SK-N-SH (cell line): ENCODE measurements at regions not wholly inside any gene's neighbourhood (a gene's known extent, or its start where the extent isn't known, plus 50 kb on each side); places are given as distances from the start of the nearest gene placed in this dataset.

Experiments
- EP300 ChIP-seq, 2 experiments: IDR thresholded peaks; 2 replicates each; pipeline versions ENCODE4 v1.4.0 to v1.6.1; 2012; ENCODE audit warnings: borderline replicate concordance in 1 of 2, low read depth in 1 of 2, low read length in 1 of 2
- GABPA ChIP-seq: IDR thresholded peaks from 2 replicates; pipeline ENCODE4 v1.4.0; 2012; ENCODE audit warnings: low read depth, mild to moderate bottlenecking
- JUND ChIP-seq: IDR thresholded peaks from 2 replicates; pipeline ENCODE4 v1.4.0; 2012
- MAX ChIP-seq: IDR thresholded peaks from 2 replicates; pipeline ENCODE4 v1.4.0; 2012; ENCODE audit warnings: low read depth
- MEF2A ChIP-seq: IDR thresholded peaks from 2 replicates; pipeline ENCODE4 v1.4.0; 2012; ENCODE audit warnings: low read depth, borderline replicate concordance
- MXI1 ChIP-seq: IDR thresholded peaks from 2 replicates; pipeline ENCODE4 v1.6.1; 2012; ENCODE audit warnings: mild to moderate bottlenecking, low read depth, low read length, improper control_type of control experiment
- POLR2AphosphoS5 ChIP-seq: IDR thresholded peaks from 2 replicates; pipeline ENCODE4 v1.6.1; 2012; ENCODE audit warnings: low read depth, low read length
- RAD21 ChIP-seq: IDR thresholded peaks from 2 replicates; pipeline ENCODE4 v1.6.1; 2012; ENCODE audit warnings: mild to moderate bottlenecking, low read length
- RFX5 ChIP-seq: IDR thresholded peaks from 2 replicates; pipeline ENCODE4 v1.6.1; 2012; ENCODE audit warnings: mild to moderate bottlenecking, improper control_type of control experiment, low read length
- SIN3A ChIP-seq: IDR thresholded peaks from 2 replicates; pipeline ENCODE4 v1.6.1; 2012; ENCODE audit warnings: low read depth, mild to moderate bottlenecking, low read length, moderate library complexity, borderline replicate concordance
- SMC3 ChIP-seq: IDR thresholded peaks from 2 replicates; pipeline ENCODE4 v1.6.1; 2012; ENCODE audit warnings: low read depth, low read length, improper control_type of control experiment
- TF ChIP-seq, protein P1 (sequence below): IDR thresholded peaks from 2 replicates; pipeline ENCODE4 v1.4.0; 2012; ENCODE audit warnings: low read depth, borderline replicate concordance
- TF ChIP-seq, protein P2 (sequence below): fragments of 200-600 bp; sonication (generic); IDR thresholded peaks from 2 replicates; pipeline ENCODE4 v1.6.1; 2017; ENCODE audit warnings: antibody characterized with exemption, mild to moderate bottlenecking, moderate library complexity

GRCh38 chr1:208775841-208776240, 531.7 kb upstream of the PLXNA2 start:
- TF ChIP-seq, protein P1, sequence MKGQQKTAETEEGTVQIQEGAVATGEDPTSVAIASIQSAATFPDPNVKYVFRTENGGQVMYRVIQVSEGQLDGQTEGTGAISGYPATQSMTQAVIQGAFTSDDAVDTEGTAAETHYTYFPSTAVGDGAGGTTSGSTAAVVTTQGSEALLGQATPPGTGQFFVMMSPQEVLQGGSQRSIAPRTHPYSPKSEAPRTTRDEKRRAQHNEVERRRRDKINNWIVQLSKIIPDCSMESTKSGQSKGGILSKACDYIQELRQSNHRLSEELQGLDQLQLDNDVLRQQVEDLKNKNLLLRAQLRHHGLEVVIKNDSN = no peak
- TF ChIP-seq RFX5 (no peak), EP300 (IDR thresholded peaks at IDR 0.05; ENCODE audit: borderline replicate concordance in 1 of 2, low read depth in 1 of 2, low read length in 1 of 2) (no peak), GABPA (no peak), SIN3A (no peak), MEF2A (no peak), POLR2AphosphoS5 (no peak), MAX (no peak), JUND (no peak), RAD21 (no peak), MXI1 (no peak), SMC3 (no peak)
- TF ChIP-seq, protein P2, sequence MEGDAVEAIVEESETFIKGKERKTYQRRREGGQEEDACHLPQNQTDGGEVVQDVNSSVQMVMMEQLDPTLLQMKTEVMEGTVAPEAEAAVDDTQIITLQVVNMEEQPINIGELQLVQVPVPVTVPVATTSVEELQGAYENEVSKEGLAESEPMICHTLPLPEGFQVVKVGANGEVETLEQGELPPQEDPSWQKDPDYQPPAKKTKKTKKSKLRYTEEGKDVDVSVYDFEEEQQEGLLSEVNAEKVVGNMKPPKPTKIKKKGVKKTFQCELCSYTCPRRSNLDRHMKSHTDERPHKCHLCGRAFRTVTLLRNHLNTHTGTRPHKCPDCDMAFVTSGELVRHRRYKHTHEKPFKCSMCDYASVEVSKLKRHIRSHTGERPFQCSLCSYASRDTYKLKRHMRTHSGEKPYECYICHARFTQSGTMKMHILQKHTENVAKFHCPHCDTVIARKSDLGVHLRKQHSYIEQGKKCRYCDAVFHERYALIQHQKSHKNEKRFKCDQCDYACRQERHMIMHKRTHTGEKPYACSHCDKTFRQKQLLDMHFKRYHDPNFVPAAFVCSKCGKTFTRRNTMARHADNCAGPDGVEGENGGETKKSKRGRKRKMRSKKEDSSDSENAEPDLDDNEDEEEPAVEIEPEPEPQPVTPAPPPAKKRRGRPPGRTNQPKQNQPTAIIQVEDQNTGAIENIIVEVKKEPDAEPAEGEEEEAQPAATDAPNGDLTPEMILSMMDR = no peak
